Lower leg skin (tissue), 3 donors: ENCODE measurements at regions not wholly inside any gene's neighbourhood (a gene's known extent, or its start where the extent isn't known, plus 50 kb on each side); places are given as distances from the start of the nearest gene placed in this dataset.

Experiments
- CTCF ChIP-seq, 3 donors: fragments of 450-650 bp; IDR thresholded peaks; one replicate each; pipeline ENCODE4 v1.5.1; 2016; ENCODE audit warnings: antibody characterized with exemption in 3 of 3, mild to moderate bottlenecking in 3 of 3, moderate library complexity in 2 of 3
- POLR2A ChIP-seq, 2 donors: fragments of 450-650 bp; IDR thresholded peaks; one replicate each; pipeline ENCODE4 v1.6.1; 2016 to 2017; ENCODE audit warnings: antibody characterized with exemption in 2 of 2, mild to moderate bottlenecking in 1 of 2, moderate library complexity in 1 of 2

- TF ChIP-seq CTCF (IDR thresholded peaks at IDR 0.05), result no peak
- TF ChIP-seq POLR2A (IDR thresholded peaks at IDR 0.05), result no peak
These were observed 201.9 kb upstream of the APCDD1 start for GRCh38 chr18:10252494-10252893.
